ENCODE measurements at regions not wholly inside any gene's neighbourhood (a gene's known extent, or its start where the extent isn't known, plus 50 kb on each side); places are given as distances from the start of the nearest gene placed in this dataset.

DNA sequence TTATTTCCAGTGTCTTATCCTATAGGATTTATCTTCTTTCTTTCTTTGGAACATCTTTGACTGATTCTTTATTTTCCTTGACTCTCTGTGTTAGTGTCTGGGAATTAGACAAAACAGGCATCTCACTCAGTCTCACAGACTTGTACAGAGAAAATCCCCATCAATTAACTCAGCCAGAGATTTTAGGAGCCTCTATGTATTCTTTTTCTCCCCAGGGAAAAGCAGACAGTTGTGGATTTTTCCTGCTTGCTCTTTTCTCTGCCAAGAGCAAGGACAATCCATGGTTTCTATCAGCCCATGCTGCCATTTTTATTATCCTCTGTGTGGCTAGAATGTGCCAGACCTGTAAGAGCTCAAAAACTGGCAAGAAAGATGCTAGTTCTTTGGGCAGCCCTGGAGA is 595.1 kb downstream of the SNAPC1 start:
- Histone ChIP-seq H3K4me3 (ENCODE audit: control insufficient read depth in 2 of 3, extremely low read depth in 1 of 3, insufficient read depth in 2 of 3, low read depth in 1 of 3, low read length in 3 of 3) (no peak overlapping the region), H3K9ac (ENCODE audit: control insufficient read depth, extremely low read depth, insufficient read depth, low read length) (no peak overlapping the region), H3K27ac (ENCODE audit: control insufficient read depth, insufficient read depth, low read length) (no peak overlapping the region), H2AFZ (ENCODE audit: control insufficient read depth, low read length) (no peak overlapping the region), H4K20me1 (ENCODE audit: control insufficient read depth, extremely low read depth, insufficient read depth, low read length) (no peaks in the 10 kb centered on the region), H3K4me2 (ENCODE audit: control insufficient read depth, extremely low read depth, insufficient read depth, low read depth, low read length) (no peak overlapping the region), H3K9me3 (ENCODE audit: control insufficient read depth, low read depth, low read length) (no peaks in the 10 kb centered on the region), H3K4me1 (ENCODE audit: control insufficient read depth, extremely low read depth, insufficient read depth, low read length) (no peaks in the 10 kb centered on the region), H3K27me3 (ENCODE audit: control insufficient read depth, extremely low read depth, insufficient read depth, low read length) (no peaks in the 10 kb centered on the region), H3K79me2 (ENCODE audit: control insufficient read depth, insufficient read depth, low read length) (no peaks in the 10 kb centered on the region), H3K36me3 (ENCODE audit: control insufficient read depth in 2 of 2, extremely low read depth in 1 of 2, insufficient read depth in 2 of 2, low read length in 2 of 2) (no peaks in the 10 kb centered on the region), H3K9me1 (ENCODE audit: control insufficient read depth, extremely low read depth, insufficient read depth, low read length) (no peaks in the 10 kb centered on the region)
- no peak for FAIRE-seq
- TF ChIP-seq, protein P1, sequence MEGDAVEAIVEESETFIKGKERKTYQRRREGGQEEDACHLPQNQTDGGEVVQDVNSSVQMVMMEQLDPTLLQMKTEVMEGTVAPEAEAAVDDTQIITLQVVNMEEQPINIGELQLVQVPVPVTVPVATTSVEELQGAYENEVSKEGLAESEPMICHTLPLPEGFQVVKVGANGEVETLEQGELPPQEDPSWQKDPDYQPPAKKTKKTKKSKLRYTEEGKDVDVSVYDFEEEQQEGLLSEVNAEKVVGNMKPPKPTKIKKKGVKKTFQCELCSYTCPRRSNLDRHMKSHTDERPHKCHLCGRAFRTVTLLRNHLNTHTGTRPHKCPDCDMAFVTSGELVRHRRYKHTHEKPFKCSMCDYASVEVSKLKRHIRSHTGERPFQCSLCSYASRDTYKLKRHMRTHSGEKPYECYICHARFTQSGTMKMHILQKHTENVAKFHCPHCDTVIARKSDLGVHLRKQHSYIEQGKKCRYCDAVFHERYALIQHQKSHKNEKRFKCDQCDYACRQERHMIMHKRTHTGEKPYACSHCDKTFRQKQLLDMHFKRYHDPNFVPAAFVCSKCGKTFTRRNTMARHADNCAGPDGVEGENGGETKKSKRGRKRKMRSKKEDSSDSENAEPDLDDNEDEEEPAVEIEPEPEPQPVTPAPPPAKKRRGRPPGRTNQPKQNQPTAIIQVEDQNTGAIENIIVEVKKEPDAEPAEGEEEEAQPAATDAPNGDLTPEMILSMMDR (optimal IDR thresholded peaks at IDR 0.05 in 1 of 3, IDR thresholded peaks at IDR 0.05 in 1 of 3, conservative IDR thresholded peaks at IDR 0.05 in 1 of 3; ENCODE audit: extremely low read depth in 1 of 3, insufficient read depth in 2 of 3, low read length in 3 of 3): no peak
- TF ChIP-seq EZH2 (IDR thresholded peaks at IDR 0.05; ENCODE audit: low read length): no peak
- no peak for DNase-seq (ENCODE audit: low read depth, low spot score)
- dilution Hi-C loops (cut with MboI; ENCODE audit: extremely low pct_ligation_motif_present, low sequenced_read_pairs): no loop called here

DNA sequence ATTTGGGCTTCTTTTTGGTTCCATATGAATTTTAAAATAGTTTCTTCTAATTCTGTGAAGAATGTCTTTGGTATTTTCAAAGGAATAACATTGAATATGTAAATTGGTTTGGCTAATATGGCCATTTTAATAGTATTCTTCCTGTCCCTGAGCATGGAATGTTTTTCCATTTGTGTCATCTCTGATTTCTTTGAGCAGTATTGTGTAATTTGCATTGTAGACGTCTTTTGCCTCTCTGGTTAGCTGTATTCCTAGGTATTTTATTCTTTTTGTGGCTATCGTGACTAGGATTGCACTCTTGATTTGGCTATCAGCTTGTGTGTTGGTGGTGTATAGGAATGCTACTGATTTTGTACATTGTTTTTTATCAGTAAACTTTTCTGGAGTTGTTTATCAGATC is 601.9 kb downstream of the SNAPC1 start:
- DNase-seq (ENCODE audit: low read depth, low spot score) (no peak), FAIRE-seq (no peak)
- Histone ChIP-seq H3K27me3 (ENCODE audit: control insufficient read depth, extremely low read depth, insufficient read depth, low read length) (no peaks in the 10 kb centered on the region), H3K4me1 (ENCODE audit: control insufficient read depth, extremely low read depth, insufficient read depth, low read length) (no peaks in the 10 kb centered on the region), H3K9me1 (ENCODE audit: control insufficient read depth, extremely low read depth, insufficient read depth, low read length) (no peaks in the 10 kb centered on the region), H4K20me1 (ENCODE audit: control insufficient read depth, extremely low read depth, insufficient read depth, low read length) (no peaks in the 10 kb centered on the region), H3K9ac (ENCODE audit: control insufficient read depth, extremely low read depth, insufficient read depth, low read length) (no peak overlapping the region), H2AFZ (ENCODE audit: control insufficient read depth, low read length) (no peak overlapping the region), H3K36me3 (ENCODE audit: control insufficient read depth in 2 of 2, extremely low read depth in 1 of 2, insufficient read depth in 2 of 2, low read length in 2 of 2) (no peaks in the 10 kb centered on the region), H3K9me3 (ENCODE audit: control insufficient read depth, low read depth, low read length) (no peaks in the 10 kb centered on the region), H3K4me3 (ENCODE audit: control insufficient read depth in 2 of 3, extremely low read depth in 1 of 3, insufficient read depth in 2 of 3, low read depth in 1 of 3, low read length in 3 of 3) (no peak overlapping the region), H3K4me2 (ENCODE audit: control insufficient read depth, extremely low read depth, insufficient read depth, low read depth, low read length) (no peak overlapping the region), H3K27ac (ENCODE audit: control insufficient read depth, insufficient read depth, low read length) (no peak overlapping the region), H3K79me2 (ENCODE audit: control insufficient read depth, insufficient read depth, low read length) (no peaks in the 10 kb centered on the region)
- no peak for TF ChIP-seq EZH2 (IDR thresholded peaks at IDR 0.05; ENCODE audit: low read length)
- TF ChIP-seq, protein P1 (optimal IDR thresholded peaks at IDR 0.05 in 1 of 3, IDR thresholded peaks at IDR 0.05 in 1 of 3, conservative IDR thresholded peaks at IDR 0.05 in 1 of 3; ENCODE audit: extremely low read depth in 1 of 3, insufficient read depth in 2 of 3, low read length in 3 of 3): no peak
- dilution Hi-C loops (cut with MboI; ENCODE audit: extremely low pct_ligation_motif_present, low sequenced_read_pairs): no loop called here

Measured in keratinocyte (primary cell).